BLaER1 treated with 17β-estradiol and CSF1 and Interleukin-3, amounts not matched to agents 10 nM and 100 nM (cell line): ENCODE measurements at regions not wholly inside any gene's neighbourhood (a gene's known extent, or its start where the extent isn't known, plus 50 kb on each side); places are given as distances from the start of the nearest gene placed in this dataset.

ENCODE experiments used
- H3K27ac ChIP-seq, 11 experiments: shearing (Covaris generic); formaldehyde crosslinking; 2 replicates each; pipeline ENCODE4 v1.8.1; 2022
- H3K27me3 ChIP-seq, 11 experiments: shearing (Covaris generic); formaldehyde crosslinking; 2 replicates each; pipeline ENCODE4 v1.8.1; 2022
- H3K36me3 ChIP-seq, 11 experiments: shearing (Covaris generic); formaldehyde crosslinking; 2 replicates each; pipeline ENCODE4 v1.8.1; 2022
- H3K4me1 ChIP-seq, 10 experiments: shearing (Covaris generic); formaldehyde crosslinking; 2 replicates each; pipeline ENCODE4 v1.8.1; 2022
- H3K4me2 ChIP-seq, 11 experiments: shearing (Covaris generic); formaldehyde crosslinking; 2 replicates each; pipeline ENCODE4 v1.8.1; 2022
- H3K4me3 ChIP-seq, 10 experiments: shearing (Covaris generic); formaldehyde crosslinking; 2 replicates each; pipeline ENCODE4 v1.8.1; 2022
- H3K9ac ChIP-seq, 11 experiments: shearing (Covaris generic); formaldehyde crosslinking; 2 replicates each; pipeline ENCODE4 v1.8.1; 2022
- H3K9me3 ChIP-seq, 11 experiments: shearing (Covaris generic); formaldehyde crosslinking; replicated peaks in 1 of 11; 2 replicates each; pipeline ENCODE4 v1.8.1; 2022
- H4K20me1 ChIP-seq, 11 experiments: shearing (Covaris generic); formaldehyde crosslinking; 2 replicates each; pipeline ENCODE4 v1.8.1; 2022
- Cebpa-rat ChIP-seq, 11 experiments: shearing (Covaris generic); IDR thresholded peaks; 2 replicates each; pipeline ENCODE4 v1.8.1; 2022

GRCh38 chrX:115452251-115452650, 108.7 kb upstream of the PLS3 start:
- no peak overlapping the region for H3K27ac ChIP-seq
- TF ChIP-seq Cebpa-rat (IDR thresholded peaks at IDR 0.05): no peak
- H4K20me1 ChIP-seq: no peaks in the 10 kb centered on the region
- no peak overlapping the region for H3K4me2 ChIP-seq
- H3K9ac ChIP-seq: no peak overlapping the region
- H3K9me3 ChIP-seq: peaks cover 0 to 9% (median 0%) of the 10 kb centered on the region in 11 experiments; a peak in 3 of 22 replicates
- no peaks in the 10 kb centered on the region for H3K36me3 ChIP-seq
- H3K4me3 ChIP-seq: no peak overlapping the region
- H3K27me3 ChIP-seq: peaks cover 85 to 100% (median 98%) of the 10 kb centered on the region in 11 experiments
- H3K4me1 ChIP-seq: peaks cover 0 to 4% (median 0%) of the 10 kb centered on the region in 10 experiments; a peak in 2 of 20 replicates

- Histone ChIP-seq H3K36me3 (no peaks in the 10 kb centered on the region), H4K20me1 (no peaks in the 10 kb centered on the region), H3K4me1 (no peaks in the 10 kb centered on the region), H3K9me3 (peaks cover 0 to 8% (median 0%) of the 10 kb centered on the region in 11 experiments; a peak in 4 of 22 replicates), H3K4me2 (no peak overlapping the region), H3K4me3 (no peak overlapping the region), H3K27ac (no peak overlapping the region), H3K9ac (no peak overlapping the region), H3K27me3 (peaks cover 76 to 99% (median 97%) of the 10 kb centered on the region in 11 experiments)
- no peak for TF ChIP-seq Cebpa-rat (IDR thresholded peaks at IDR 0.05)
Observed at GRCh38 chrX:115459883-115460880, 100.8 kb upstream of the PLS3 start.

DNA sequence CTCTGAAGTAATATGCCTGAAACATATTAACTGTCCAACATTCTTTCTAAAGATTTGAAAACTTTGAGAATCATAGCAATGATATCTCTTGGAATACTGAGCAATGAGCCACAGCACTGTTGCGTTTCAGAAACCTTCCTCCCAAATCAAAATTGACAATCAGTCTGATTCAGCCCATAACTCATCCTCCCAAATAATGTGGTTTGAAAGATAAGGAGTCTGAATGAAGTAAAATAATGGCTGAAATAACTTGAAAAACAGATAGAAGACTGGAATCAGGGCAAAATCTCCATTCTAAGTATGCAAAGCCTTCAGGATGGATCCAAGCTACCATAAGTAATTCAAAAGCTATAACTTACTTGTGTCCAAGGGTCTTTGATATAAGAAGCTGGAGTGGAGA, 98.6 kb upstream of the PLS3 start:
- Histone ChIP-seq H4K20me1 (no peaks in the 10 kb centered on the region), H3K4me3 (no peak overlapping the region), H3K9ac (no peak overlapping the region), H3K4me2 (no peak overlapping the region), H3K9me3 (peaks cover 0 to 8% (median 0%) of the 10 kb centered on the region in 11 experiments; a peak in 3 of 22 replicates), H3K27ac (no peak overlapping the region), H3K36me3 (no peaks in the 10 kb centered on the region), H3K27me3 (peaks cover 74 to 100% (median 98%) of the 10 kb centered on the region in 11 experiments), H3K4me1 (no peaks in the 10 kb centered on the region)
- no peak for TF ChIP-seq Cebpa-rat (IDR thresholded peaks at IDR 0.05)

DNA sequence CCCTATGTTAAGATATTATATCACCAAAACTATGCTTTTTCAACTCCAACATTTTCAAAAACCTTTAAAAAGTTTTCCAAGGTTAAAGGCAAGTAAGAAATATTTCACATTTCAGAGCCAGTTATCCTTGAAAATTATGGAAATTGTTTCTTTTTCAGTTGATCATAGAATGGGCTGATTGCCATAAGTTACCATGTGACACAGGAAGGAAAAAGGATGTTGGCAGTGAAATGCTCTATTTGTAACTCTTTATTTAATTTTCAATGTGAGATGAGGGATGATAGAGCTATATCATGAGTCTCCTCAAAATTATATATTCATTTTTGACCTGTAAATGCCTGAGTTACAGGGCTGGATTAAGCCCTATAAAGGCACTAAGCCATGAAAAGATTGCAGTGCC, 93.0 kb upstream of the PLS3 start:
- Histone ChIP-seq H3K27ac (no peak overlapping the region), H3K4me1 (no peaks in the 10 kb centered on the region), H4K20me1 (no peaks in the 10 kb centered on the region), H3K9me3 (peaks cover 0 to 6% (median 0%) of the 10 kb centered on the region in 11 experiments; a peak in 3 of 22 replicates), H3K27me3 (peaks cover 71 to 100% (median 96%) of the 10 kb centered on the region in 11 experiments), H3K9ac (no peak overlapping the region), H3K36me3 (no peaks in the 10 kb centered on the region), H3K4me2 (no peak overlapping the region), H3K4me3 (no peak overlapping the region)
- no peak for TF ChIP-seq Cebpa-rat (IDR thresholded peaks at IDR 0.05)

GRCh38 chrX:115472131-115472530, 88.8 kb upstream of the PLS3 start:
- Histone ChIP-seq H3K9me3 (0 out of 22 replicates have a peak, but pooled peaks cover 0 to 4% (median 0%) of the 10 kb centered on the region in 11 experiments), H3K36me3 (no peaks in the 10 kb centered on the region), H3K4me2 (no peak overlapping the region), H3K4me1 (no peaks in the 10 kb centered on the region), H3K9ac (no peak overlapping the region), H3K4me3 (no peak overlapping the region), H3K27ac (no peak overlapping the region), H3K27me3 (peaks cover 71 to 96% (median 94%) of the 10 kb centered on the region in 11 experiments), H4K20me1 (no peaks in the 10 kb centered on the region)
- no peak for TF ChIP-seq Cebpa-rat (IDR thresholded peaks at IDR 0.05)

GRCh38 chrX:115486510-115486909, 74.5 kb upstream of the PLS3 start:
- Histone ChIP-seq H3K4me3 (no peak overlapping the region), H4K20me1 (no peaks in the 10 kb centered on the region), H3K27me3 (peaks cover 42 to 100% (median 76%) of the 10 kb centered on the region in 11 experiments), H3K9ac (no peak overlapping the region), H3K9me3 (peaks cover 0 to 17% (median 12%) of the 10 kb centered on the region in 11 experiments; a peak in 17 of 22 replicates), H3K36me3 (no peaks in the 10 kb centered on the region), H3K27ac (no peak overlapping the region), H3K4me2 (no peak overlapping the region), H3K4me1 (peaks cover 0 to 3% (median 0%) of the 10 kb centered on the region in 10 experiments; a peak in 1 of 20 replicates)
- TF ChIP-seq Cebpa-rat (IDR thresholded peaks at IDR 0.05): no peak

- H3K27me3 ChIP-seq: peaks cover 42 to 100% (median 76%) of the 10 kb centered on the region in 11 experiments
Observed at GRCh38 chrX:115487608-115488007, 73.4 kb upstream of the PLS3 start.

DNA sequence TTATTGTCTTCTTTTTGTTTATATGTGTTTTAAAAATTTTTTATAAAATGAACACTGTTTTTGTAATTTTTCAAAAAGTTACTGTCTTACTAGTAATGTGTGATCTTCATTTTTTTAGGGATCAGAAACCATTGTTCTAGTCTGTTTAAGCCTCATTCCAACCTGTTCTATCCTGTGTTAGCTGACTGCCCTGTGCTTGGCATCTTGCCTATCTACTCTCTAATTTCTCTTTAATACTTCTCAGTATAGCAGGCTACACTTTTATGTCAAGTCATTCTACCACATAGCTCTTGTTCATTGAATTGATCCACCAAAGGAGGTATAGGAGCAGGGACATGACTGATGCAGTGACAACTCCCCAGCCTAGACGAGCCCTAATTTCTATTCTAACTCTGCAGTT, 70.2 kb upstream of the PLS3 start:
- Histone ChIP-seq H3K27ac (no peak overlapping the region), H3K9me3 (peaks cover 0 to 13% (median 9%) of the 10 kb centered on the region in 11 experiments; a peak in 16 of 22 replicates), H4K20me1 (no peaks in the 10 kb centered on the region), H3K27me3 (peaks cover 61 to 100% (median 82%) of the 10 kb centered on the region in 11 experiments), H3K36me3 (no peaks in the 10 kb centered on the region), H3K9ac (no peak overlapping the region), H3K4me3 (no peak overlapping the region), H3K4me2 (no peak overlapping the region), H3K4me1 (peaks cover 0 to 12% (median 0%) of the 10 kb centered on the region in 10 experiments; a peak in 3 of 20 replicates)
- no peak for TF ChIP-seq Cebpa-rat (IDR thresholded peaks at IDR 0.05)

More at GRCh38 chrX:115487608-115488007, 73.4 kb upstream of the PLS3 start:
- peaks cover 0 to 17% (median 12%) of the 10 kb centered on the region in 11 experiments; a peak in 17 of 22 replicates for H3K9me3 ChIP-seq
- no peak overlapping the region for H3K27ac ChIP-seq
- H3K4me3 ChIP-seq: no peak overlapping the region
- H3K36me3 ChIP-seq: no peaks in the 10 kb centered on the region
- no peak overlapping the region for H3K9ac ChIP-seq
- H4K20me1 ChIP-seq: no peaks in the 10 kb centered on the region
- H3K4me1 ChIP-seq: peaks cover 0 to 12% (median 0%) of the 10 kb centered on the region in 10 experiments; a peak in 3 of 20 replicates
- peak in 2 of 11 experiments; percentile 18 to 59; a peak in 3 of 22 replicates for TF ChIP-seq Cebpa-rat (IDR thresholded peaks at IDR 0.05)
- no peak overlapping the region for H3K4me2 ChIP-seq

GRCh38 chrX:115491766-115492165, 69.2 kb upstream of the PLS3 start:
- Histone ChIP-seq H3K4me3 (no peak overlapping the region), H3K4me1 (peaks cover 0 to 12% (median 0%) of the 10 kb centered on the region in 10 experiments; a peak in 3 of 20 replicates), H3K9me3 (peaks cover 0 to 6% (median 3%) of the 10 kb centered on the region in 11 experiments; a peak in 7 of 22 replicates), H3K27me3 (peaks cover 71 to 100% (median 89%) of the 10 kb centered on the region in 11 experiments), H3K4me2 (peak overlapping the region in 2 of 11 experiments; percentile 11 to 37; a peak in 1 of 22 replicates), H3K36me3 (no peaks in the 10 kb centered on the region), H4K20me1 (no peaks in the 10 kb centered on the region), H3K9ac (no peak overlapping the region), H3K27ac (peak overlapping the region in 3 of 11 experiments; percentile 18 to 47 (median 24); a peak in 5 of 22 replicates)
- TF ChIP-seq Cebpa-rat (IDR thresholded peaks at IDR 0.05): no peak
